Endothelial cell of umbilical vein (primary cell): ENCODE measurements at regions not wholly inside any gene's neighbourhood (a gene's known extent, or its start where the extent isn't known, plus 50 kb on each side); places are given as distances from the start of the nearest gene placed in this dataset. TPM values are rescaled to one million over a fixed set of nuclear protein-coding genes. Genes with fewer than 3 reads are reported as not detected.

Experiments used
- BruUV-seq: library from RNA; stranded (reverse); fragments of 400-500 nt; replicated peaks from 2 replicates; lab custom pipeline; 2021; lab: Mats Ljungman, UMichigan
- CTCF ChIA-PET: fragments of 300-600, 350-600 bp; sonication (Branson Sonifier 250); formaldehyde crosslinking; loops from one replicate; lab custom pipeline; 2021; ENCODE audit warnings: antibody characterized with exemption, inconsistent platforms; lab: Charles Lee
- POLR2A ChIA-PET: fragments of 300-600, 350-600 bp; sonication (Branson Sonifier 250); formaldehyde crosslinking; loops from one replicate; lab custom pipeline; 2021; ENCODE audit warnings: antibody characterized with exemption, inconsistent platforms; lab: Charles Lee
- DNase-seq: peaks from one replicate; pipeline ENCODE4 v3.0.0-alpha.2; 2011; ENCODE audit warnings: low read depth, low spot score
- FAIRE-seq: peaks from 2 replicates; lab custom pipeline; 2011; peaks lifted over from hg19 to GRCh38; lab: Jason Lieb, UNC
- H2AFZ ChIP-seq: 2 replicates; pipeline ENCODE4 v1.6.0; 2012; ENCODE audit warnings: low read depth, low read length, control low read depth, inconsistent platforms
- H3K27ac ChIP-seq: 2 replicates; pipeline ENCODE4 v1.5.1; 2011; ENCODE audit warnings: low read depth, mild to moderate bottlenecking, control low read depth, low read length, moderate library complexity; ENCODE audit not compliant: insufficient read depth
- H3K27me3 ChIP-seq, 2 experiments: 2 replicates each; pipeline versions ENCODE4 v1.6.0 to v1.6.1; 2011; ENCODE audit warnings: low read length in 2 of 2, mixed read lengths in 1 of 2; ENCODE audit not compliant: control insufficient read depth in 2 of 2, insufficient read depth in 2 of 2
- H3K36me3 ChIP-seq, 2 experiments: 2 replicates in 1 of 2; 3 replicates in 1 of 2; pipeline ENCODE4 v1.5.1; 2011; ENCODE audit warnings: low read length in 2 of 2, mild to moderate bottlenecking in 1 of 2, moderate library complexity in 1 of 2; ENCODE audit not compliant: control insufficient read depth in 2 of 2, insufficient read depth in 2 of 2; ENCODE audit errors: extremely low read depth in 1 of 2
- H3K4me1 ChIP-seq: 3 replicates; pipeline ENCODE4 v1.5.1; 2011; ENCODE audit warnings: mild to moderate bottlenecking, low read length; ENCODE audit not compliant: control insufficient read depth, insufficient read depth; ENCODE audit errors: extremely low read depth
- H3K4me2 ChIP-seq: 2 replicates; pipeline ENCODE4 v1.6.1; 2011; ENCODE audit warnings: low read length, control low read depth, mixed read lengths; ENCODE audit not compliant: insufficient read depth
- H3K4me3 ChIP-seq, 3 experiments: fragments of 200-600 bp in 1 of 3; sonication (generic), shearing (Covaris generic) in 1 of 3; replicated peaks in 1 of 3; 2 replicates each; pipeline ENCODE4 v1.5.1; 2011 to 2016; ENCODE audit warnings: control low read depth in 3 of 3, low read length in 3 of 3, mild to moderate bottlenecking in 2 of 3, inconsistent platforms in 1 of 3, low read depth in 1 of 3, moderate library complexity in 1 of 3; ENCODE audit not compliant: insufficient read depth in 1 of 3
- H3K79me2 ChIP-seq: 2 replicates; pipeline ENCODE4 v1.6.0; 2012; ENCODE audit warnings: low read length, inconsistent platforms; ENCODE audit not compliant: control insufficient read depth, insufficient read depth
- H3K9ac ChIP-seq: replicated peaks from 2 replicates; pipeline ENCODE3; 2011; ENCODE audit warnings: low read length, control low read depth; ENCODE audit not compliant: insufficient read depth; ENCODE audit errors: extremely low read depth
- H3K9me1 ChIP-seq: replicated peaks from 3 replicates; pipeline ENCODE4 v1.6.0; 2011; ENCODE audit warnings: mild to moderate bottlenecking, low read length; ENCODE audit not compliant: control insufficient read depth, insufficient read depth; ENCODE audit errors: extremely low read depth
- H3K9me3 ChIP-seq: replicated peaks from 2 replicates; pipeline ENCODE4 v1.5.1; 2012; ENCODE audit warnings: low read length, inconsistent platforms; ENCODE audit not compliant: control insufficient read depth, insufficient read depth
- H4K20me1 ChIP-seq: replicated peaks from 2 replicates; pipeline ENCODE3; 2011; ENCODE audit warnings: mild to moderate bottlenecking, low read length; ENCODE audit not compliant: control insufficient read depth, insufficient read depth; ENCODE audit errors: extremely low read depth
- CTCF ChIP-seq, 2 donors: IDR thresholded peaks; 1 replicate in 1 of 2; 2 replicates in 1 of 2; pipeline ENCODE4 v1.5.1; 2011; ENCODE audit warnings: low read length in 2 of 2, mild to moderate bottlenecking in 2 of 2, moderate library complexity in 2 of 2, control low read depth in 1 of 2, inconsistent platforms in 1 of 2, low read depth in 1 of 2; ENCODE audit not compliant: insufficient read depth in 1 of 2; ENCODE audit errors: extremely low read depth in 1 of 2
- EZH2 ChIP-seq: IDR thresholded peaks from 2 replicates; pipeline ENCODE4 v1.6.1; 2012; ENCODE audit warnings: borderline replicate concordance, low read depth, mild to moderate bottlenecking, moderate library complexity, low read length, inconsistent platforms; ENCODE audit not compliant: severe bottlenecking
- FOS ChIP-seq: IDR thresholded peaks from 2 replicates; pipeline ENCODE4 v1.6.1; 2011; ENCODE audit warnings: mild to moderate bottlenecking, low read length, moderate library complexity, borderline replicate concordance; ENCODE audit not compliant: insufficient read depth
- JUN ChIP-seq: IDR thresholded peaks from 2 replicates; pipeline ENCODE4 v1.6.1; 2011; ENCODE audit warnings: borderline replicate concordance, low read depth; ENCODE audit not compliant: insufficient read length, insufficient read depth
- MAX ChIP-seq: IDR thresholded peaks from 2 replicates; pipeline ENCODE4 v1.6.1; 2011; ENCODE audit not compliant: insufficient read depth, insufficient read length
- POLR2A ChIP-seq: IDR thresholded peaks from 2 replicates; pipeline ENCODE4 v1.6.1; 2012; ENCODE audit warnings: low read depth, mild to moderate bottlenecking, control low read depth, low read length
- POLR2AphosphoS5 ChIP-seq: IDR thresholded peaks from 2 replicates; pipeline ENCODE4 v1.6.1; 2012; ENCODE audit warnings: low read depth, mild to moderate bottlenecking, control low read depth, low read length, moderate library complexity; ENCODE audit not compliant: insufficient read depth
- dilution Hi-C: fragments of 300-500 bp; cut with MboI; formaldehyde crosslinking; loops from one replicate; pipeline ENCODE4 v1.15.0; 2019; ENCODE audit warnings: low sequenced_read_pairs; ENCODE audit not compliant: extremely low pct_ligation_motif_present
- intact Hi-C: fragments of 100-400 bp; cut with micrococcal nuclease; formaldehyde crosslinking; loops from one replicate; pipeline ENCODE4 v1.10.0; 2022
- small RNA-seq: library from RNA; depleted of rRNA; stranded (forward); fragments of <200 nt; gene quantifications from one replicate; pipeline ENCODE3, GENCODE V24; 2012; ENCODE audit warnings: low replicate concordance, low read depth; ENCODE audit not compliant: insufficient read depth, insufficient read length

GRCh38 chr1:93028542-93028941 is 50.5 kb upstream of the MTF2 start:
- H2AFZ ChIP-seq: no peak overlapping the region
- H3K9me1 ChIP-seq: no peaks in the 10 kb centered on the region
- BruUV-seq: no TSS peak
- FAIRE-seq (no peak), DNase-seq (no peak)
- H3K36me3 ChIP-seq: no peaks in the 10 kb centered on the region
- H4K20me1 ChIP-seq: no peaks in the 10 kb centered on the region
- no peaks in the 10 kb centered on the region for H3K4me1 ChIP-seq
- H3K9ac ChIP-seq: no peak overlapping the region
- H3K4me2 ChIP-seq: no peak overlapping the region
- intact Hi-C loops: no loop called here
- TF ChIP-seq JUN (no peak), MAX (no peak), EZH2 (no peak), FOS (no peak), POLR2AphosphoS5 (no peak), CTCF (IDR thresholded peaks at IDR 0.05; ENCODE audit: extremely low read depth in 1 of 2, insufficient read depth in 1 of 2, low read depth in 1 of 2, low read length in 2 of 2) (no peak), POLR2A (no peak)
- no peaks in the 10 kb centered on the region for H3K9me3 ChIP-seq
- no peak overlapping the region for H3K27ac ChIP-seq
- dilution Hi-C loops: no loop called here
- H3K27me3 ChIP-seq: peaks cover 20 to 28% of the 10 kb centered on the region in 2 experiments
- no peak overlapping the region for H3K4me3 ChIP-seq
- POLR2A ChIA-PET: no interaction called here
- CTCF ChIA-PET: no interaction called here
- no peaks in the 10 kb centered on the region for H3K79me2 ChIP-seq

Small RNA genes in the stretch of these regions (small RNA-seq; reads per million reads assigned to genes)
- gene RF00019 (not detected), gene RN7SKP123 (not detected)
